SKM-1 (cell line): ENCODE measurements at regions not wholly inside any gene's neighbourhood (a gene's known extent, or its start where the extent isn't known, plus 50 kb on each side); places are given as distances from the start of the nearest gene placed in this dataset.

Source experiments
- DNase-seq: peaks from one replicate; lab custom pipeline; 2025; ENCODE audit not compliant: unreplicated experiment; lab: John Stamatoyannopoulos, UW

GRCh38 chr16:9406038-9406712, 314.7 kb downstream of the HAPSTR1 start:
- no peak for DNase-seq

- DNase-seq, result no peak
Measured at GRCh38 chr16:9407206-9407758, 315.8 kb downstream of the HAPSTR1 start.

GRCh38 chr16:9408297-9408878, 316.9 kb downstream of the HAPSTR1 start:
- no peak for DNase-seq

GRCh38 chr16:9409560-9410493, 318.4 kb downstream of the HAPSTR1 start:
- no peak for DNase-seq

GRCh38 chr16:9411426-9411825, 320.0 kb downstream of the HAPSTR1 start:
- DNase-seq, result no peak

- no peak for DNase-seq
Measured at GRCh38 chr16:9412031-9412914, 320.8 kb downstream of the HAPSTR1 start.

GRCh38 chr16:9412915-9413264, 321.4 kb downstream of the HAPSTR1 start:
- no peak for DNase-seq

- DNase-seq, result no peak
Measured at GRCh38 chr16:9415545-9415944, 324.1 kb downstream of the HAPSTR1 start.

- DNase-seq, result no peak
Measured at GRCh38 chr16:9417898-9418297, 326.5 kb downstream of the HAPSTR1 start.

GRCh38 chr16:9419161-9419560, 327.7 kb downstream of the HAPSTR1 start:
- DNase-seq, result no peak

GRCh38 chr16:9422762-9423513, 331.5 kb downstream of the HAPSTR1 start:
- DNase-seq, result no peak

GRCh38 chr16:9425236-9425635, 333.8 kb downstream of the HAPSTR1 start:
- no peak for DNase-seq

GRCh38 chr16:9428355-9429005, 337.0 kb downstream of the HAPSTR1 start:
- DNase-seq, result no peak

- no peak for DNase-seq
Measured at GRCh38 chr16:9429646-9430330, 338.3 kb downstream of the HAPSTR1 start.

GRCh38 chr16:9434659-9435058, 343.2 kb downstream of the HAPSTR1 start:
- no peak for DNase-seq

GRCh38 chr16:9436175-9436574, 344.7 kb downstream of the HAPSTR1 start:
- DNase-seq, result no peak

GRCh38 chr16:9437115-9437514, 345.7 kb downstream of the HAPSTR1 start:
- DNase-seq, result no peak

- DNase-seq, result no peak
Measured at GRCh38 chr16:9438991-9439390, 347.5 kb downstream of the HAPSTR1 start.

- DNase-seq, result no peak
Measured at GRCh38 chr16:9441012-9441411, 349.6 kb downstream of the HAPSTR1 start.
